ENCODE measurements at regions not wholly inside any gene's neighbourhood (a gene's known extent, or its start where the extent isn't known, plus 50 kb on each side); places are given as distances from the start of the nearest gene placed in this dataset.

DNA sequence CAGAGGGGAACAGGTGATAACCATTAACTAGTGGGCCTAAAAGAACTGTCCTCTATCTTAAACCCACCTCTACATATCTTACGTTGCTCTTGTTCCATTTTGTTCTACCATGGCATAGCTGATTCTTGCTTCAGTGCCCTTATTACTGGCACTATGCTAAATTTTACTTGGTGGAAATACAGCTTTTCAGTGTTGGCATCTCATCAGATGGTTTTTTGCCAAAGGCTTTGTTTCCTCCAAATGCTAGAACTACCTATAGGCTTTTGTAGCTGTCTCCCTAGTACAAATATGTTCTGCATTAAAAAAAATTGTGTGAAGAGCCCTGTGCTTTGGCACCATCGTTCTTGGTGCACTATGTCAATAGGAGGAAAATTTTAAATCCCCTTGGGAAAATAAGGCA lies 145.0 kb upstream of the ZBTB20 start:
- TF ChIP-seq, protein P1, sequence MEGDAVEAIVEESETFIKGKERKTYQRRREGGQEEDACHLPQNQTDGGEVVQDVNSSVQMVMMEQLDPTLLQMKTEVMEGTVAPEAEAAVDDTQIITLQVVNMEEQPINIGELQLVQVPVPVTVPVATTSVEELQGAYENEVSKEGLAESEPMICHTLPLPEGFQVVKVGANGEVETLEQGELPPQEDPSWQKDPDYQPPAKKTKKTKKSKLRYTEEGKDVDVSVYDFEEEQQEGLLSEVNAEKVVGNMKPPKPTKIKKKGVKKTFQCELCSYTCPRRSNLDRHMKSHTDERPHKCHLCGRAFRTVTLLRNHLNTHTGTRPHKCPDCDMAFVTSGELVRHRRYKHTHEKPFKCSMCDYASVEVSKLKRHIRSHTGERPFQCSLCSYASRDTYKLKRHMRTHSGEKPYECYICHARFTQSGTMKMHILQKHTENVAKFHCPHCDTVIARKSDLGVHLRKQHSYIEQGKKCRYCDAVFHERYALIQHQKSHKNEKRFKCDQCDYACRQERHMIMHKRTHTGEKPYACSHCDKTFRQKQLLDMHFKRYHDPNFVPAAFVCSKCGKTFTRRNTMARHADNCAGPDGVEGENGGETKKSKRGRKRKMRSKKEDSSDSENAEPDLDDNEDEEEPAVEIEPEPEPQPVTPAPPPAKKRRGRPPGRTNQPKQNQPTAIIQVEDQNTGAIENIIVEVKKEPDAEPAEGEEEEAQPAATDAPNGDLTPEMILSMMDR (IDR thresholded peaks at IDR 0.05) = no peak
- TF ChIP-seq POLR2A (IDR thresholded peaks at IDR 0.05) (no peak), POLR2AphosphoS5 (IDR thresholded peaks at IDR 0.05) (no peak)

Data from suprapubic skin (tissue), 4 donors.